ENCODE measurements at regions not wholly inside any gene's neighbourhood (a gene's known extent, or its start where the extent isn't known, plus 50 kb on each side); places are given as distances from the start of the nearest gene placed in this dataset.

- Mint-ChIP-seq H3K9me3 (ENCODE audit: low read depth) (peaks cover 12% of the 10 kb centered on the region), H3K27me3 (no peaks in the 10 kb centered on the region), H3K36me3 (ENCODE audit: insufficient read depth) (no peaks in the 10 kb centered on the region), H3K27ac (no peak overlapping the region), H3K4me3 (ENCODE audit: low read depth) (no peak overlapping the region), H3K4me1 (ENCODE audit: low read depth) (no peaks in the 10 kb centered on the region)
- DNase-seq (ENCODE audit: low spot score, unreplicated experiment) = no peak
- TF ChIP-seq CTCF (IDR thresholded peaks at IDR 0.05; ENCODE audit: unreplicated experiment) = no peak
These were observed 211.2 kb upstream of the ZP4 start for GRCh38 chr1:238101923-238102322.

- DNase-seq (ENCODE audit: low spot score, unreplicated experiment) = no peak
- no peaks in the 10 kb centered on the region for H3K27me3 Mint-ChIP-seq
- TF ChIP-seq CTCF (IDR thresholded peaks at IDR 0.05; ENCODE audit: unreplicated experiment) = no peak
- H3K36me3 Mint-ChIP-seq (ENCODE audit: insufficient read depth) = no peaks in the 10 kb centered on the region
- no peak overlapping the region for H3K4me3 Mint-ChIP-seq (ENCODE audit: low read depth)
- H3K9me3 Mint-ChIP-seq (ENCODE audit: low read depth) = peaks cover 12% of the 10 kb centered on the region
- H3K27ac Mint-ChIP-seq = no peak overlapping the region
- no peaks in the 10 kb centered on the region for H3K4me1 Mint-ChIP-seq (ENCODE audit: low read depth)
These were observed 209.1 kb upstream of the ZP4 start for GRCh38 chr1:238099871-238100270.

- no peak for DNase-seq (ENCODE audit: low spot score, unreplicated experiment)
- Mint-ChIP-seq H3K36me3 (ENCODE audit: insufficient read depth) (no peaks in the 10 kb centered on the region), H3K4me1 (ENCODE audit: low read depth) (peaks cover 24% of the 10 kb centered on the region), H3K9me3 (ENCODE audit: low read depth) (peaks cover 4% of the 10 kb centered on the region), H3K27ac (no peak overlapping the region), H3K4me3 (ENCODE audit: low read depth) (no peak overlapping the region), H3K27me3 (no peaks in the 10 kb centered on the region)
- no peak for TF ChIP-seq CTCF (IDR thresholded peaks at IDR 0.05; ENCODE audit: unreplicated experiment)
These were observed 198.9 kb upstream of the ZP4 start for GRCh38 chr1:238089615-238090014.

GRCh38 chr1:238088560-238089290 is 198.0 kb upstream of the ZP4 start:
- Mint-ChIP-seq H3K4me3 (ENCODE audit: low read depth) (no peak overlapping the region), H3K27ac (peak overlapping the region; percentile 70), H3K36me3 (ENCODE audit: insufficient read depth) (no peaks in the 10 kb centered on the region), H3K4me1 (ENCODE audit: low read depth) (peaks cover 24% of the 10 kb centered on the region), H3K9me3 (ENCODE audit: low read depth) (peaks cover 4% of the 10 kb centered on the region), H3K27me3 (no peaks in the 10 kb centered on the region)
- DNase-seq (ENCODE audit: low spot score, unreplicated experiment) = no peak
- no peak for TF ChIP-seq CTCF (IDR thresholded peaks at IDR 0.05; ENCODE audit: unreplicated experiment)

- Mint-ChIP-seq H3K27ac (no peak overlapping the region), H3K4me3 (ENCODE audit: low read depth) (no peak overlapping the region), H3K9me3 (ENCODE audit: low read depth) (no peaks in the 10 kb centered on the region), H3K4me1 (ENCODE audit: low read depth) (no peaks in the 10 kb centered on the region), H3K36me3 (ENCODE audit: insufficient read depth) (no peaks in the 10 kb centered on the region), H3K27me3 (no peaks in the 10 kb centered on the region)
- DNase-seq (ENCODE audit: low spot score, unreplicated experiment) = no peak
- TF ChIP-seq CTCF (IDR thresholded peaks at IDR 0.05; ENCODE audit: unreplicated experiment) = no peak
These were observed 183.3 kb upstream of the ZP4 start for GRCh38 chr1:238073991-238074390.

All from progenitor cell of endocrine pancreas (in vitro differentiated cells).